ENCODE measurements at regions not wholly inside any gene's neighbourhood (a gene's known extent, or its start where the extent isn't known, plus 50 kb on each side); places are given as distances from the start of the nearest gene placed in this dataset.

DNA sequence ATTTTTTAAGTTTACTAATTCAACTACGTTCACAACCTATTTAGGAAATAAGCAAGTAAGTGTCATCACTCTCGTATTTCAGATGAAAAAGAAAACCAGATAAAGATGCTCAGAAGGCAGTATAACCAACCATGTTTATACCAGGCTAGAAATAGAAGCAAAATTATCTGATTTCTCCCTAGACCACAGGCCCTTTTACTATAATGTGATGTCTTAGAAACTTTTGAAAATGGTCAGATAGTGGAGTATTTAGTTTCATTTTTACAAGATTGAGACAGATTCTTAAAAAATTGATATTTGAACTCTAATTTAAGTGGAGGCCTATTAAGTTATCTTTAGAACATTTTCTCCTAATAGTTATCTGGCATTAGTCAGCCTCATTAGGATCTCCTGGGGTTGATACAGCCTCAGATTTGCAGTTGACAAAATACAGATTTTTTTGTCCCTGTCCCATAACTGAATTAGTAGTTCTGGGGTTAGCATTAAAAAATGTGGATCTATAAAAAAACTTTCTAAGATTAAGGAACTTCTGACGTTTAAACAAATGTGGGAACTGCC, 818.7 kb upstream of the PCDH9 start:
- no peak for TF ChIP-seq SIN3A (IDR thresholded peaks at IDR 0.05; ENCODE audit: low read depth, low read length)
- TF ChIP-seq SRF (IDR thresholded peaks at IDR 0.05; ENCODE audit: low read depth in 2 of 2, low read length in 2 of 2), result no peak
- no peak for TF ChIP-seq CBX5 (IDR thresholded peaks at IDR 0.05; ENCODE audit: low read depth)
- TF ChIP-seq CREB1 (IDR thresholded peaks at IDR 0.05; ENCODE audit: low read depth), result no peak
- TF ChIP-seq RFX5 (IDR thresholded peaks at IDR 0.05; ENCODE audit: low read depth, low read length), result no peak
- TF ChIP-seq, protein P1, sequence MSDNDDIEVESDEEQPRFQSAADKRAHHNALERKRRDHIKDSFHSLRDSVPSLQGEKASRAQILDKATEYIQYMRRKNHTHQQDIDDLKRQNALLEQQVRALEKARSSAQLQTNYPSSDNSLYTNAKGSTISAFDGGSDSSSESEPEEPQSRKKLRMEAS (IDR thresholded peaks at IDR 0.05; ENCODE audit: low read depth, low read length), result no peak
- TF ChIP-seq SMAD1 (IDR thresholded peaks at IDR 0.05; ENCODE audit: low read depth, partially characterized antibody), result no peak
- TF ChIP-seq, protein P2, sequence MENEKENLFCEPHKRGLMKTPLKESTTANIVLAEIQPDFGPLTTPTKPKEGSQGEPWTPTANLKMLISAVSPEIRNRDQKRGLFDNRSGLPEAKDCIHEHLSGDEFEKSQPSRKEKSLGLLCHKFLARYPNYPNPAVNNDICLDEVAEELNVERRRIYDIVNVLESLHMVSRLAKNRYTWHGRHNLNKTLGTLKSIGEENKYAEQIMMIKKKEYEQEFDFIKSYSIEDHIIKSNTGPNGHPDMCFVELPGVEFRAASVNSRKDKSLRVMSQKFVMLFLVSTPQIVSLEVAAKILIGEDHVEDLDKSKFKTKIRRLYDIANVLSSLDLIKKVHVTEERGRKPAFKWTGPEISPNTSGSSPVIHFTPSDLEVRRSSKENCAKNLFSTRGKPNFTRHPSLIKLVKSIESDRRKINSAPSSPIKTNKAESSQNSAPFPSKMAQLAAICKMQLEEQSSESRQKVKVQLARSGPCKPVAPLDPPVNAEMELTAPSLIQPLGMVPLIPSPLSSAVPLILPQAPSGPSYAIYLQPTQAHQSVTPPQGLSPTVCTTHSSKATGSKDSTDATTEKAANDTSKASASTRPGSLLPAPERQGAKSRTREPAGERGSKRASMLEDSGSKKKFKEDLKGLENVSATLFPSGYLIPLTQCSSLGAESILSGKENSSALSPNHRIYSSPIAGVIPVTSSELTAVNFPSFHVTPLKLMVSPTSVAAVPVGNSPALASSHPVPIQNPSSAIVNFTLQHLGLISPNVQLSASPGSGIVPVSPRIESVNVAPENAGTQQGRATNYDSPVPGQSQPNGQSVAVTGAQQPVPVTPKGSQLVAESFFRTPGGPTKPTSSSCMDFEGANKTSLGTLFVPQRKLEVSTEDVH (IDR thresholded peaks at IDR 0.05; ENCODE audit: low read depth, partially characterized antibody), result no peak
- TF ChIP-seq, protein P3, sequence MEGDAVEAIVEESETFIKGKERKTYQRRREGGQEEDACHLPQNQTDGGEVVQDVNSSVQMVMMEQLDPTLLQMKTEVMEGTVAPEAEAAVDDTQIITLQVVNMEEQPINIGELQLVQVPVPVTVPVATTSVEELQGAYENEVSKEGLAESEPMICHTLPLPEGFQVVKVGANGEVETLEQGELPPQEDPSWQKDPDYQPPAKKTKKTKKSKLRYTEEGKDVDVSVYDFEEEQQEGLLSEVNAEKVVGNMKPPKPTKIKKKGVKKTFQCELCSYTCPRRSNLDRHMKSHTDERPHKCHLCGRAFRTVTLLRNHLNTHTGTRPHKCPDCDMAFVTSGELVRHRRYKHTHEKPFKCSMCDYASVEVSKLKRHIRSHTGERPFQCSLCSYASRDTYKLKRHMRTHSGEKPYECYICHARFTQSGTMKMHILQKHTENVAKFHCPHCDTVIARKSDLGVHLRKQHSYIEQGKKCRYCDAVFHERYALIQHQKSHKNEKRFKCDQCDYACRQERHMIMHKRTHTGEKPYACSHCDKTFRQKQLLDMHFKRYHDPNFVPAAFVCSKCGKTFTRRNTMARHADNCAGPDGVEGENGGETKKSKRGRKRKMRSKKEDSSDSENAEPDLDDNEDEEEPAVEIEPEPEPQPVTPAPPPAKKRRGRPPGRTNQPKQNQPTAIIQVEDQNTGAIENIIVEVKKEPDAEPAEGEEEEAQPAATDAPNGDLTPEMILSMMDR (IDR thresholded peaks at IDR 0.05 in 2 of 3, conservative IDR thresholded peaks at IDR 0.05 in 1 of 3; ENCODE audit: control insufficient read depth in 2 of 3, extremely low read depth in 1 of 3, insufficient read depth in 1 of 3, low read depth in 3 of 3, low read length in 3 of 3), result no peak
- TF ChIP-seq CBFB (IDR thresholded peaks at IDR 0.05; ENCODE audit: low read depth), result no peak
